ENCODE measurements at regions not wholly inside any gene's neighbourhood (a gene's known extent, or its start where the extent isn't known, plus 50 kb on each side); places are given as distances from the start of the nearest gene placed in this dataset.

- no peak for TF ChIP-seq CSDC2 (CRISPR knock-in tag; IDR thresholded peaks at IDR 0.05)
- TF ChIP-seq ZNF565 (CRISPR knock-in tag; conservative IDR thresholded peaks at IDR 0.05; ENCODE audit: low read depth): no peak
- no peak for TF ChIP-seq PATZ1 (CRISPR knock-in tag; IDR thresholded peaks at IDR 0.05; ENCODE audit: borderline replicate concordance)
These were observed 1080.8 kb upstream of the TENM4 start for GRCh38 chr11:80521592-80521991.

All from SK-N-SH treated with all-trans-retinoic acid at 6 μM for 48 hours (cell line).